ENCODE measurements at regions not wholly inside any gene's neighbourhood (a gene's known extent, or its start where the extent isn't known, plus 50 kb on each side); places are given as distances from the start of the nearest gene placed in this dataset.
"Not testable (repeated sequence)": the region's sequence is repeated elsewhere in the genome, so short reads cannot be mapped to it uniquely, and the experiment has no call there.

DNA sequence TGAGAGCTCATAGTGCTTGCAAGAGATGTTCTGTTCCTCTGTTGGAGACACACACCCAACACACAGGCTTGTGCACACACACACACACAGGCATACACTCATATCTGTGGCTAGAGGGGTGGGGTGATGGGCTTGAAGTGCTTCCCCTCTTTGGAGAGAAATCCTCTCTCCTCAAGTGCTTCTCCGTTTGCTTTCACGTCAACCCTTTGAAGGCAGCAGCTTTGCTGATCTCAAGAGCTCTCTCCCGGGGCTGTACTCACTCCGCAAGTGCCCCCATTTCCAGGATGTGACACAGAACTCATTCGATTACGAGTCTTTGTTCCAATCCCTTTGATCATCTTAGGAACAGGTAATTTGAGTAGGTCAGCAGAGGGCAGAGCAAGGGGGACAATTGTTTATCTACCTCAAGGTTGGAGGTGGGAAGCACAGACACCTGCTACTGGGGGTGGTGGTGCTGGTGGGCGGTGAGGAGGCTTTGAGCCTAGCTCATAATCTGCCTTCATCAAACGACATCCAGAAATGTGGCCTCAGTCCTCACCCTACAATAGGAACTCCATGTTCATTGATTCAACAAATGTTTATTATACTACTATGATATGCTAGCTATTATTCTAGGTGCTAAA lies 529.8 kb upstream of the CADM1 start:
- Histone ChIP-seq H3K27me3 (ENCODE audit: control insufficient read depth, insufficient read depth, low read length) (no peaks in the 10 kb centered on the region), H3K4me1 (ENCODE audit: control insufficient read depth, insufficient read depth, low read length) (no peaks in the 10 kb centered on the region), H3K4me3 (ENCODE audit: low read depth, low read length) (no peak overlapping the region), H3K9me3 (ENCODE audit: control insufficient read depth, insufficient read depth, low read length) (no peaks in the 10 kb centered on the region), H3K9ac (ENCODE audit: low read depth, low read length) (no peak overlapping the region), H3K36me3 (ENCODE audit: control insufficient read depth, insufficient read depth, low read length) (no peaks in the 10 kb centered on the region)

DNA sequence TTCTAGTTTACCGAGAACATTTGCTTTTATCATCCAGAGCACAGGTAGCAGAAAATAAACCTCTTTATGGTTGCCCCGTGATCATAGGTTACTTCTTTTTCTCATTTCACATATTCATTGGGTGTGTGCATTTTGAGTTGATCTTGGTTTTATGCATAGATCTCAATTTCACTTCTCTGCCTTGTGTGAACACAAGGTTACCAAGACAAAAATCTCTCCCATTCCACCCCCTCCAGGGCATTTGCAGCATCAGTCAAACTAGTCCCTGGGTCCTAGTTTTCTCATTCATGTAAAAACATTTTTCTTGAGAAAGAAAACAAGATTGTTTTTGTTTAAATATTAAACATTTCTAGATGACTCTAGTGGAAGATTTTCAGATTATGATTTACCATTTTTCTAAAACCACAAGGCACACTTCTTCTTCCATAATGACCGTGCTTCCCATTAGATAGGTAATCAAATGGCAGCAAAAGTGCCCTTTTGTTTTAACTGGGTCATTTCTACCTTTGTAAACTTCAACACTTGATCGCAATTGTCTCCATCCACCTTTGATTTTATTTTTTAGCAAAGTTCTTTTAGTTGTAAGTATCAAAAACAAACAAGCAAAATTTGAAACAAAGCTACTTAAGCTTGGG lies 526.6 kb upstream of the CADM1 start:
- Histone ChIP-seq H3K4me1 (ENCODE audit: control insufficient read depth, insufficient read depth, low read length) (no peaks in the 10 kb centered on the region), H3K9ac (ENCODE audit: low read depth, low read length) (no peak overlapping the region), H3K27me3 (ENCODE audit: control insufficient read depth, insufficient read depth, low read length) (no peaks in the 10 kb centered on the region), H3K9me3 (ENCODE audit: control insufficient read depth, insufficient read depth, low read length) (no peaks in the 10 kb centered on the region), H3K4me3 (ENCODE audit: low read depth, low read length) (no peak overlapping the region), H3K36me3 (ENCODE audit: control insufficient read depth, insufficient read depth, low read length) (no peaks in the 10 kb centered on the region)

- not testable (repeated sequence) for H3K4me3 ChIP-seq (ENCODE audit: low read depth, low read length); H3K9me3 ChIP-seq (ENCODE audit: control insufficient read depth, insufficient read depth, low read length); H3K9ac ChIP-seq (ENCODE audit: low read depth, low read length); H3K36me3 ChIP-seq (ENCODE audit: control insufficient read depth, insufficient read depth, low read length); H3K4me1 ChIP-seq (ENCODE audit: control insufficient read depth, insufficient read depth, low read length); H3K27me3 ChIP-seq (ENCODE audit: control insufficient read depth, insufficient read depth, low read length)
These were observed 524.3 kb upstream of the CADM1 start for GRCh38 chr11:116028506-116028905.

DNA sequence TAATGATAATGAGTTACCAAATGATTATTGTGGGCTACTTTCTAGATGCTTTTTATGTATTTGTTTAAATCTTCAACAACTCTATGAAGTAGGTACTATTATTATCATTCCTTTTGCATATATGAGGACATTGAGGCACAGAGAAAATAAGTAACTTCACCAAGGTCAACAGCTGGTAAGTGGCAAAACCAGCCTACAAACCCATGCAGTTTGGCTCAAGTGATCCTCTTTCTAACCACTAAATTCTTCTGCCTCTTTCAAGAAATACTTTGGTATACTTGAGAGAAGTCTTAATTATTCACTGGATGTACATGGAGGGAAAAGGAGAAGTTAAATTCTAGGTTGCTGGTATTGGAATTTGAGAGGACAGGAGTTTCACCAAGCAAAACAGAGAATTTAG lies 495.2 kb upstream of the CADM1 start:
- Histone ChIP-seq H3K9me3 (ENCODE audit: control insufficient read depth, insufficient read depth, low read length) (no peaks in the 10 kb centered on the region), H3K4me1 (ENCODE audit: control insufficient read depth, insufficient read depth, low read length) (no peaks in the 10 kb centered on the region), H3K4me3 (ENCODE audit: low read depth, low read length) (no peak overlapping the region), H3K9ac (ENCODE audit: low read depth, low read length) (no peak overlapping the region), H3K27me3 (ENCODE audit: control insufficient read depth, insufficient read depth, low read length) (peaks cover 3% of the 10 kb centered on the region), H3K36me3 (ENCODE audit: control insufficient read depth, insufficient read depth, low read length) (no peaks in the 10 kb centered on the region)

GRCh38 chr11:115996808-115997188 lies 492.6 kb upstream of the CADM1 start:
- Histone ChIP-seq H3K4me3 (ENCODE audit: low read depth, low read length) (no peak overlapping the region), H3K9me3 (ENCODE audit: control insufficient read depth, insufficient read depth, low read length) (no peaks in the 10 kb centered on the region), H3K9ac (ENCODE audit: low read depth, low read length) (no peak overlapping the region), H3K4me1 (ENCODE audit: control insufficient read depth, insufficient read depth, low read length) (no peaks in the 10 kb centered on the region), H3K36me3 (ENCODE audit: control insufficient read depth, insufficient read depth, low read length) (no peaks in the 10 kb centered on the region), H3K27me3 (ENCODE audit: control insufficient read depth, insufficient read depth, low read length) (peaks cover 6% of the 10 kb centered on the region)

DNA sequence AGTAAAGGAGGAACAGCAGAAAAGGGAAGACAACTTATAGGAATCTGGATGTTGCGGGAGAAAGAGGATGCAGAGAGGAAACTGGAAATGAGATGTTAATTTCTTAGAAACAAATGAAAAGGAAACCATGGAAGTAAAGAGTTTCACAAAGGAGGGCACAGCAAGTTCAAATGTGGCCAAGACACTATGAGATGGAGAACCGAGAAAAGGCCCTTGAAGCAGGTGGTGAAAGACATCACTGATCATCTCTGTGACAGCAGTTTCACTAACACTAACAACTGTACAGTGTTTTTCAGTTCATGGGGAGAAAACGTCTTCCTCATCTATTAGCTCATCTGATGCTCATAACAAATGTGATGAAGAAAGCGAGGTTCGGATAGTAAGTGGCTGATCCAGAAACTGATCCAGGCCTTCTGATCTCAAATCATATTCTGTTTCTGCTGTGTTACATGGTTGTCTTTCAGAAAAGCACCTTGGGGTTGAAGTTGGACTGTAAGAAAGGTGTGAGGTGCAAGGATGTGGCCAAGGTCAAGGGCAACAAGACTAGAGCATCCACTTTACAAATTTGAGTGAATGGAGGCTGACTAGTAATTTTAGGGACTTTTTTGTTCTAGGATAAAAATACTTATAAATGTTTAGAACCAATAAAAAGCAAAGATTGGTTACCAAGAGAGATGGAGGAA lies 492.1 kb upstream of the CADM1 start:
- H3K36me3 ChIP-seq (ENCODE audit: control insufficient read depth, insufficient read depth, low read length), result no peaks in the 10 kb centered on the region
- H3K9ac ChIP-seq (ENCODE audit: low read depth, low read length), result no peak overlapping the region
- H3K9me3 ChIP-seq (ENCODE audit: control insufficient read depth, insufficient read depth, low read length), result no peaks in the 10 kb centered on the region
- no peak overlapping the region for H3K4me3 ChIP-seq (ENCODE audit: low read depth, low read length)
- H3K4me1 ChIP-seq (ENCODE audit: control insufficient read depth, insufficient read depth, low read length), result no peaks in the 10 kb centered on the region
- peaks cover 6% of the 10 kb centered on the region for H3K27me3 ChIP-seq (ENCODE audit: control insufficient read depth, insufficient read depth, low read length)

DNA sequence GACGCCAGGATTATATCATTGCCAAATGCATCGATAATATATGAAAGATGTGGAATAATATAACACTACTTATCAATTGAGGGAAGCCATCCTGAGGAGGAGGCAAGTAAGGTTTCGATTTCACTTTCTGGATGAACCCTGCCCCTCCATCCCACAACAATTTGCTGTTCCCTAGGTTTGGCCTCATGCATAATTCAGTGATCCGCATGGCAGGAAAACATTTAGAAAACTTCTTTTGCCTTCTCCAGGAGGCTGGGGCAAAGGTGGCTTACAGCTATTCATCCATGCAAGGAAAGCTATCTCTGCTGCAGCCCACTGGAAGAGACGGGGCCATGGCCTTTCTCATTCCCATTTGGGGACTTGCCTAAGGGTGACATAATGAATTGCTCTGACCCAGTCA lies 489.4 kb upstream of the CADM1 start:
- Histone ChIP-seq H3K4me3 (ENCODE audit: low read depth, low read length) (no peak overlapping the region), H3K27me3 (ENCODE audit: control insufficient read depth, insufficient read depth, low read length) (peaks cover 6% of the 10 kb centered on the region), H3K9ac (ENCODE audit: low read depth, low read length) (no peak overlapping the region), H3K9me3 (ENCODE audit: control insufficient read depth, insufficient read depth, low read length) (no peaks in the 10 kb centered on the region), H3K4me1 (ENCODE audit: control insufficient read depth, insufficient read depth, low read length) (no peaks in the 10 kb centered on the region), H3K36me3 (ENCODE audit: control insufficient read depth, insufficient read depth, low read length) (no peaks in the 10 kb centered on the region)

GRCh38 chr11:115990004-115990447 lies 485.8 kb upstream of the CADM1 start:
- Histone ChIP-seq H3K9me3 (ENCODE audit: control insufficient read depth, insufficient read depth, low read length) (no peaks in the 10 kb centered on the region), H3K4me3 (ENCODE audit: low read depth, low read length) (peak overlapping the region; percentile 48), H3K9ac (ENCODE audit: low read depth, low read length) (no peak overlapping the region), H3K36me3 (ENCODE audit: control insufficient read depth, insufficient read depth, low read length) (no peaks in the 10 kb centered on the region), H3K27me3 (ENCODE audit: control insufficient read depth, insufficient read depth, low read length) (peaks cover 3% of the 10 kb centered on the region), H3K4me1 (ENCODE audit: control insufficient read depth, insufficient read depth, low read length) (no peaks in the 10 kb centered on the region)

GRCh38 chr11:115985896-115986295 lies 481.7 kb upstream of the CADM1 start:
- no peaks in the 10 kb centered on the region for H3K9me3 ChIP-seq (ENCODE audit: control insufficient read depth, insufficient read depth, low read length)
- H3K9ac ChIP-seq (ENCODE audit: low read depth, low read length), result no peak overlapping the region
- H3K4me1 ChIP-seq (ENCODE audit: control insufficient read depth, insufficient read depth, low read length), result peaks cover 2% of the 10 kb centered on the region
- H3K4me3 ChIP-seq (ENCODE audit: low read depth, low read length), result no peak overlapping the region
- peaks cover 8% of the 10 kb centered on the region for H3K27me3 ChIP-seq (ENCODE audit: control insufficient read depth, insufficient read depth, low read length)
- H3K36me3 ChIP-seq (ENCODE audit: control insufficient read depth, insufficient read depth, low read length), result no peaks in the 10 kb centered on the region

GRCh38 chr11:115984228-115984627 lies 480.0 kb upstream of the CADM1 start:
- Histone ChIP-seq H3K9me3 (ENCODE audit: control insufficient read depth, insufficient read depth, low read length) (no peaks in the 10 kb centered on the region), H3K4me1 (ENCODE audit: control insufficient read depth, insufficient read depth, low read length) (peaks cover 2% of the 10 kb centered on the region), H3K9ac (ENCODE audit: low read depth, low read length) (no peak overlapping the region), H3K36me3 (ENCODE audit: control insufficient read depth, insufficient read depth, low read length) (no peaks in the 10 kb centered on the region), H3K27me3 (ENCODE audit: control insufficient read depth, insufficient read depth, low read length) (peaks cover 23% of the 10 kb centered on the region), H3K4me3 (ENCODE audit: low read depth, low read length) (no peak overlapping the region)

DNA sequence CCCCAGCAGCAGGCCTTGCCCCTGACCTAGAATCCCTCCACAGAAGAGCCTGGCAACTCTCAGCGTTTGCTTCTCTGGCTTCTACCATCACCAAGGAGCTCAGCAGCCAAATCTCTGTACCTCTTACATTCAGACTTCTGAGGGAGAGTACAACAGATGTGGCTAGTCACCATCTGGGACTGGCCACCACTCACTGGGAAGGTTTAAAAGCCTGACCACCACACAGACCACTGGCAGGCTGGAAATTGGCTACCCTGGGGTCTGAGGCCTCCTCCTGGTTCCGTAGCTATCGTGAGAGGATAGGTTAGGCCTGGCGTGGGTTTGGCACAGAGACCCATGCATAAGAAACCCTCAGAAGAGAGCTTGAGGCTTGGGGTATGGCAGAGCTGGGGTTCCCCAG lies 478.5 kb upstream of the CADM1 start:
- H3K27me3 ChIP-seq (ENCODE audit: control insufficient read depth, insufficient read depth, low read length), result peaks cover 38% of the 10 kb centered on the region
- H3K9ac ChIP-seq (ENCODE audit: low read depth, low read length), result no peak overlapping the region
- peaks cover 2% of the 10 kb centered on the region for H3K4me1 ChIP-seq (ENCODE audit: control insufficient read depth, insufficient read depth, low read length)
- H3K4me3 ChIP-seq (ENCODE audit: low read depth, low read length), result no peak overlapping the region
- H3K9me3 ChIP-seq (ENCODE audit: control insufficient read depth, insufficient read depth, low read length), result no peaks in the 10 kb centered on the region
- no peaks in the 10 kb centered on the region for H3K36me3 ChIP-seq (ENCODE audit: control insufficient read depth, insufficient read depth, low read length)
